Trophoblast cell (in vitro differentiated cells and primary cell): ENCODE measurements at regions not wholly inside any gene's neighbourhood (a gene's known extent, or its start where the extent isn't known, plus 50 kb on each side); places are given as distances from the start of the nearest gene placed in this dataset.

Experiments used
- DNase-seq, 2 donors: peaks; one replicate each; pipeline ENCODE4 v3.0.0-alpha.2; 2016
- H2AFZ ChIP-seq: 2 replicates; pipeline ENCODE4 v1.6.1; 2013; ENCODE audit warnings: low read length, moderate library complexity, mild to moderate bottlenecking; ENCODE audit not compliant: insufficient read depth, poor library complexity
- H2AK5ac ChIP-seq: 2 replicates; pipeline ENCODE4 v1.6.1; 2013; ENCODE audit warnings: mild to moderate bottlenecking, low read length
- H2BK120ac ChIP-seq: 2 replicates; pipeline ENCODE4 v1.6.1; 2013; ENCODE audit warnings: low read length, mild to moderate bottlenecking, moderate library complexity; ENCODE audit not compliant: insufficient read depth, poor library complexity
- H2BK12ac ChIP-seq: 2 replicates; pipeline ENCODE4 v1.6.1; 2013; ENCODE audit warnings: mild to moderate bottlenecking, low read length, moderate library complexity
- H2BK5ac ChIP-seq: 2 replicates; pipeline ENCODE4 v1.6.1; 2013; ENCODE audit warnings: low read length, low read depth, moderate library complexity, mild to moderate bottlenecking; ENCODE audit not compliant: poor library complexity
- H3K14ac ChIP-seq: 2 replicates; pipeline ENCODE4 v1.6.1; 2013; ENCODE audit warnings: mild to moderate bottlenecking, low read length
- H3K18ac ChIP-seq: 2 replicates; pipeline ENCODE4 v1.6.1; 2013; ENCODE audit warnings: mild to moderate bottlenecking, low read length
- H3K23ac ChIP-seq: 2 replicates; pipeline ENCODE4 v1.6.1; 2013; ENCODE audit warnings: low read length
- H3K27ac ChIP-seq: 2 replicates; pipeline ENCODE4 v1.5.1; 2013; ENCODE audit warnings: low read depth, mild to moderate bottlenecking, inconsistent platforms, low read length, moderate library complexity
- H3K27me3 ChIP-seq: 2 replicates; pipeline ENCODE4 v1.6.1; 2013; ENCODE audit warnings: inconsistent platforms, mild to moderate bottlenecking, low read length, moderate library complexity; ENCODE audit not compliant: insufficient read depth
- H3K36me3 ChIP-seq, 2 experiments: 1 replicate in 1 of 2; 2 replicates in 1 of 2; pipeline ENCODE4 v1.6.1; 2013; ENCODE audit warnings: low read length in 2 of 2, mild to moderate bottlenecking in 2 of 2, moderate library complexity in 1 of 2; ENCODE audit not compliant: insufficient read depth in 2 of 2, control insufficient read depth in 1 of 2
- H3K4ac ChIP-seq: 2 replicates; pipeline ENCODE4 v1.6.1; 2013; ENCODE audit warnings: low read depth, mild to moderate bottlenecking, low read length, moderate library complexity
- H3K4me1 ChIP-seq, 2 experiments: 1 replicate in 1 of 2; 2 replicates in 1 of 2; pipeline ENCODE4 v1.6.1; 2013; ENCODE audit warnings: low read length in 2 of 2, mild to moderate bottlenecking in 2 of 2, moderate library complexity in 1 of 2; ENCODE audit not compliant: insufficient read depth in 2 of 2, control insufficient read depth in 1 of 2
- H3K4me2 ChIP-seq: 2 replicates; pipeline ENCODE4 v1.6.1; 2013; ENCODE audit warnings: inconsistent platforms, mild to moderate bottlenecking, low read length, moderate library complexity
- H3K4me3 ChIP-seq: 2 replicates; pipeline ENCODE4 v1.5.1; 2013; ENCODE audit warnings: mild to moderate bottlenecking, low read depth, low read length, inconsistent platforms
- H3K79me1 ChIP-seq: one replicate; pipeline ENCODE4 v1.6.1; 2013; ENCODE audit warnings: low read length
- H3K79me2 ChIP-seq: 2 replicates; pipeline ENCODE4 v1.6.1; 2013; ENCODE audit warnings: low read length, mild to moderate bottlenecking; ENCODE audit not compliant: control insufficient read depth, insufficient read depth, poor library complexity
- H3K9ac ChIP-seq: 2 replicates; pipeline ENCODE4 v1.6.1; 2013; ENCODE audit warnings: mild to moderate bottlenecking, low read length
- H3K9me3 ChIP-seq: 2 replicates; pipeline ENCODE4 v1.6.1; 2013; ENCODE audit warnings: low read depth, mild to moderate bottlenecking, control low read depth, inconsistent platforms, low read length; ENCODE audit not compliant: insufficient read depth
- H4K12ac ChIP-seq: 2 replicates; pipeline ENCODE4 v1.6.1; 2013; ENCODE audit warnings: low read depth, mild to moderate bottlenecking, low read length, moderate library complexity
- H4K8ac ChIP-seq: 2 replicates; pipeline ENCODE4 v1.6.1; 2013; ENCODE audit warnings: low read depth, mild to moderate bottlenecking, low read length, moderate library complexity
- H4K91ac ChIP-seq: one replicate; pipeline ENCODE4 v1.6.1; 2013; ENCODE audit warnings: low read depth, mild to moderate bottlenecking, low read length, moderate library complexity
- WGBS: extraction: QIAGEN DNeasy Blood & Tissue Kit; methylation state at CpG from one replicate; pipeline ENCODE4 v1.1.7; 2013; ENCODE audit warnings: missing lambda C conversion rate; ENCODE audit not compliant: insufficient read length, insufficient coverage; ENCODE audit errors: extremely low coverage; 5-methylcytosine and 5-hydroxymethylcytosine counted together

DNA sequence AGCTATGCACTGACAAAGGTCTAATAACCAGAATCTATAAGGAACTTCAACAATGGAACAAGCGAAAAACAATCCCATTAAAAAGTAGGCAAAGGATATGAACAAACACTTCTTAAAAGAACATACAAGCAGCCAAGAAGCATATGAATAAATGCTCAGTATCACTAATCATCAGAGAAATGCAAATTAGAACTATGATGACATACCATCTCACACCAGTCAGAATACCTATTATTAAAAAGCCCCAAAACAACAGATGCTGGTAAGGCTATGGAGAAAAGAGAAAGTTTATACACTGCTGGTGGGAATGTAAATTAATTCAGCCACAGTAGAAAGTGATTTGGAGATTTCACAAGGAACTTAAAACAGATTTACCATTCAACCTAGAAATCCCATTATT is 211.8 kb downstream of the EDN1 start:
- Histone ChIP-seq H3K27ac (no peak overlapping the region), H4K91ac (no peak overlapping the region), H3K14ac (no peak overlapping the region), H3K4me2 (no peak overlapping the region), H4K8ac (no peak overlapping the region), H3K23ac (no peak overlapping the region), H3K9me3 (no peaks in the 10 kb centered on the region), H3K18ac (no peak overlapping the region), H2AFZ (no peak overlapping the region), H2BK120ac (no peak overlapping the region), H3K9ac (no peak overlapping the region), H3K4me1 (no peaks in the 10 kb centered on the region), H2BK5ac (no peak overlapping the region), H2BK12ac (no peak overlapping the region), H2AK5ac (no peak overlapping the region), H3K79me1 (no peaks in the 10 kb centered on the region), H3K79me2 (no peaks in the 10 kb centered on the region), H4K12ac (no peak overlapping the region), H3K4ac (no peak overlapping the region), H3K27me3 (no peaks in the 10 kb centered on the region), H3K4me3 (no peak overlapping the region), H3K36me3 (no peaks in the 10 kb centered on the region)
- no CpG with 5 or more reads among the region's 1 CpG for WGBS
- no peak for DNase-seq

DNA sequence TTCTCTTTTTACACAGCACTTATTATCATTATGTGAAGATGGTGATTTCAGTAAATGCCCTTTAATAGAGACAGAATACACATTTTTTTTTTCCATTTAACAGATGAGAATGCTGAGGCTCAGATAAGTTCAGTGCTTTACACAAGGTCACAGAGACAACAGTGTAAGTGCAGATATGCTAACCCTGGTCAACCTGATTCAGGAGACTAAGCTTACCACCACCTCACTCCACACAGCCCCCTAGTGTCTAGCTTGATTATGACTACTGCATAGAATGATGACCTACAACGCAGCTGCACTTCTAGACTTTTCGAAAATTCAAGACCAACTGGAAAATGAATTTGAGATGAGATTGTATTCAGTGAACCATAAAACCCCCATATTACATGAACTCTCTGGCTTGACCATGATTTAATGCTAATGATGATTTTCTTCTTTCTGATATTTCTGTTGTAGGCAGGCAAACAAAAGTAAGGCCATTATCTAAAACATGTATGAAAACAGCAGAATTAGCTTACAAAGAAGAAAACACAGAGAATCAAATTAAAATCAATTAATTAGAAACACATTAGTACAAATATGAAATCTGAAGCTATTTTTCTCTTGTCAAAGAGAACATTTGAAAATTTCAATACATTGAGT is 212.1 kb upstream of the PHACTR1 start:
- Histone ChIP-seq H2BK120ac (no peak overlapping the region), H2AK5ac (no peak overlapping the region), H3K79me2 (no peaks in the 10 kb centered on the region), H3K18ac (no peak overlapping the region), H3K4me2 (no peak overlapping the region), H3K9ac (no peak overlapping the region), H3K4ac (no peak overlapping the region), H3K9me3 (no peaks in the 10 kb centered on the region), H2BK5ac (no peak overlapping the region), H3K4me3 (no peak overlapping the region), H3K79me1 (no peaks in the 10 kb centered on the region), H3K4me1 (no peaks in the 10 kb centered on the region), H3K27ac (no peak overlapping the region), H3K27me3 (no peaks in the 10 kb centered on the region), H4K12ac (no peak overlapping the region), H2BK12ac (no peak overlapping the region), H4K8ac (no peak overlapping the region), H2AFZ (no peak overlapping the region), H4K91ac (no peak overlapping the region), H3K36me3 (no peaks in the 10 kb centered on the region), H3K14ac (no peak overlapping the region), H3K23ac (no peak overlapping the region)
- DNase-seq: peak; percentile 31 to 78
- WGBS: no CpG with 5 or more reads among the region's 2 CpGs

DNA sequence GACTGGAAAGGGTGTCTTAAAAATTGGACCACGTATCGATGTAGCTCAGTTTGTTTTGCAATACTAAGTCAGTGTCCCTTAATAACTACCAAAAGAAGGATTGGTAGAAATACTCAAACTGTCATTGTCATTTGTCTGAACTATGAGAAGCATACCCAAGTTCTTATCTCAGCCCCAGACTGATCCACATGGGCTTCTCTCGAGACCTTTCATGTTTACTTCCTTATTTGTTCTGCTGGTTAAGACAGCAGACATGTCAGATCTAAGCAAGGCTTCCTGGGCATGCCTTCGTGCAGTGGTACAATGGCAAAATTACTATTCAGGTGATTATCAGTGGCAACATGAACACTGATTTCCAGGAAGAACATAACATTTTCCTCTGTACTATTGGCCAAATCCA is 211.1 kb upstream of the PHACTR1 start:
- Histone ChIP-seq H3K4me2 (no peak overlapping the region), H3K4me1 (no peaks in the 10 kb centered on the region), H3K18ac (no peak overlapping the region), H3K9me3 (no peaks in the 10 kb centered on the region), H2BK120ac (no peak overlapping the region), H3K23ac (no peak overlapping the region), H4K91ac (no peak overlapping the region), H3K14ac (no peak overlapping the region), H2AFZ (no peak overlapping the region), H3K27me3 (no peaks in the 10 kb centered on the region), H3K79me1 (no peaks in the 10 kb centered on the region), H3K9ac (no peak overlapping the region), H3K4me3 (no peak overlapping the region), H3K79me2 (no peaks in the 10 kb centered on the region), H3K36me3 (no peaks in the 10 kb centered on the region), H3K4ac (no peak overlapping the region), H4K8ac (no peak overlapping the region), H2BK5ac (no peak overlapping the region), H3K27ac (no peak overlapping the region), H4K12ac (no peak overlapping the region), H2BK12ac (no peak overlapping the region), H2AK5ac (no peak overlapping the region)
- WGBS: no CpG with 5 or more reads among the region's 4 CpGs
- no peak for DNase-seq

DNA sequence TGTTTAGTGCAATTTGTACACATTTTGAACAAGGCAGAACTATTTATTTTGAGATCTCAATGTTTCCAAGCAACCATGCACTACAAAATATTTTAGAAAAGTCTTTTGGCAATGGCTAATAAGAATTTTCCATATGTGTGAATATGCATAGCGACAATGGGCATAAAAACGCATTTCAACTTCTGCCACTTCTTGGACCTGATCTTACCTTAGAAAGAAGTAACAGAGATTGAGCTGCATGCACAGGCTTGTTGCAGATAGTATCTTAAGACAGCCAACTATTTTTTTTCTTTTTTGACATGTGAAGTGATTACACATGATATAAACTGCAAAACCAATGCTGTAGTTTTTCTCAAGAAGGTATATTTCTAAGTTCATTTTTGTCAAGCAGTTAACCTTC is 210.4 kb upstream of the PHACTR1 start:
- Histone ChIP-seq H3K79me2 (no peaks in the 10 kb centered on the region), H3K18ac (no peak overlapping the region), H3K4me2 (no peak overlapping the region), H2AFZ (no peak overlapping the region), H3K9ac (no peak overlapping the region), H3K14ac (no peak overlapping the region), H4K91ac (no peak overlapping the region), H3K79me1 (no peaks in the 10 kb centered on the region), H3K9me3 (no peaks in the 10 kb centered on the region), H4K12ac (no peak overlapping the region), H3K4me3 (no peak overlapping the region), H3K27me3 (no peaks in the 10 kb centered on the region), H2BK120ac (no peak overlapping the region), H2AK5ac (no peak overlapping the region), H3K4me1 (no peaks in the 10 kb centered on the region), H3K27ac (no peak overlapping the region), H3K23ac (no peak overlapping the region), H2BK12ac (no peak overlapping the region), H4K8ac (no peak overlapping the region), H3K36me3 (no peaks in the 10 kb centered on the region), H2BK5ac (no peak overlapping the region), H3K4ac (no peak overlapping the region)
- no peak for DNase-seq
- no CpG with 5 or more reads among the region's 2 CpGs for WGBS
